Upper lobe of left lung (tissue), 6 donors: ENCODE measurements at regions not wholly inside any gene's neighbourhood (a gene's known extent, or its start where the extent isn't known, plus 50 kb on each side); places are given as distances from the start of the nearest gene placed in this dataset.

Source experiments
- ATAC-seq, 2 donors: fragments of 200-7000 bp; cut with Tn5 transposase; one replicate each; pipeline ENCODE4 v1.9.1; 2022; ENCODE audit warnings: mild to moderate bottlenecking in 2 of 2, moderate library complexity in 2 of 2; ENCODE audit not compliant: low FRiP score in 2 of 2
- DNase-seq, 2 donors: peaks; one replicate each; pipeline ENCODE4 v3.0.0-alpha.2; 2019 to 2020
- H3K27ac ChIP-seq, 4 donors: fragments of 200-600 bp; sonication (generic); one replicate each; pipeline ENCODE4 v1.5.1; 2016 to 2019
- H3K27me3 ChIP-seq, 4 donors: fragments of 200-600 bp; sonication (generic); one replicate each; pipeline ENCODE4 v1.5.1; 2017 to 2019
- H3K36me3 ChIP-seq, 4 donors: fragments of 200-600 bp; sonication (generic); one replicate each; pipeline ENCODE4 v1.5.1; 2016 to 2019
- H3K4me1 ChIP-seq, 4 donors: fragments of 200-600 bp; sonication (generic); one replicate each; pipeline ENCODE4 v1.5.1; 2018 to 2019
- H3K4me3 ChIP-seq, 4 donors: fragments of 200-600 bp; sonication (generic); one replicate each; pipeline ENCODE4 v1.5.1; 2017 to 2019; ENCODE audit warnings: mild to moderate bottlenecking in 2 of 4, moderate library complexity in 1 of 4
- H3K9me3 ChIP-seq, 4 donors: fragments of 200-600 bp; sonication (generic); one replicate each; pipeline ENCODE4 v1.5.1; 2018 to 2019
- CTCF ChIP-seq, 6 experiments: fragments of 450-650 bp in 4 of 6; fragments of 200-600 bp in 2 of 6; sonication (generic) in 2 of 6; IDR thresholded peaks; one replicate each; pipeline ENCODE4 v1.5.1; 2016 to 2019; ENCODE audit warnings: antibody characterized with exemption in 6 of 6
- EP300 ChIP-seq, 4 donors: sonication (generic); formaldehyde crosslinking; IDR thresholded peaks; one replicate each; pipeline ENCODE4 v1.5.1; 2017; ENCODE audit warnings: antibody characterized with exemption in 4 of 4, control low read depth in 2 of 4
- POLR2A ChIP-seq, 4 donors: fragments of 450-650 bp; IDR thresholded peaks; one replicate each; pipeline ENCODE4 v1.5.1; 2016 to 2017; ENCODE audit warnings: antibody characterized with exemption in 4 of 4, mild to moderate bottlenecking in 2 of 4
- POLR2AphosphoS5 ChIP-seq, 2 donors: sonication (generic); formaldehyde crosslinking; IDR thresholded peaks; one replicate each; pipeline ENCODE4 v1.5.1; 2017; ENCODE audit warnings: antibody characterized with exemption in 2 of 2
- WGBS, 2 donors: methylation state at CpG; one replicate each; pipeline ENCODE4 v1.1.5; 2017 to 2018; 5-methylcytosine and 5-hydroxymethylcytosine counted together
- donor health status: DM: no; HTN: no; CAD: no; lungs with moderate emphysema.
- donor health status: DM: no; HTN: yes; CAD: no; lungs with severe emphysema.

GRCh38 chr17:36722121-36722902, 120.9 kb downstream of the MRM1 start:
- Histone ChIP-seq H3K36me3 (no peaks in the 10 kb centered on the region), H3K4me1 (peaks cover 7 to 16% (median 14%) of the 10 kb centered on the region in 4 donors), H3K9me3 (no peaks in the 10 kb centered on the region), H3K27ac (peak overlapping the region; percentile 10 to 82 (median 68)), H3K27me3 (peaks cover 0 to 4% (median 0%) of the 10 kb centered on the region in 4 donors), H3K4me3 (peak overlapping the region in 3 of 4 donors; percentile 36 to 53 (median 53))
- WGBS, 2 donors, result 5% methylated on average over 21 to 48 of the region's 49 CpGs
- no peak for TF ChIP-seq EP300 (IDR thresholded peaks at IDR 0.05)
- no peak for TF ChIP-seq POLR2AphosphoS5 (IDR thresholded peaks at IDR 0.05)
- TF ChIP-seq POLR2A (IDR thresholded peaks at IDR 0.05), result peak in 1 of 4 donors; percentile 58
- TF ChIP-seq CTCF (IDR thresholded peaks at IDR 0.05), result no peak
- peak; percentile 67 to 94 for DNase-seq
- peak; percentile 71 to 90 for ATAC-seq

- TF ChIP-seq POLR2AphosphoS5 (IDR thresholded peaks at IDR 0.05) (no peak), CTCF (IDR thresholded peaks at IDR 0.05) (no peak), EP300 (IDR thresholded peaks at IDR 0.05) (no peak), POLR2A (IDR thresholded peaks at IDR 0.05) (no peak)
- ATAC-seq (no peak), DNase-seq (no peak)
- Histone ChIP-seq H3K36me3 (no peaks in the 10 kb centered on the region), H3K9me3 (no peaks in the 10 kb centered on the region), H3K27me3 (peaks cover 0 to 4% (median 0%) of the 10 kb centered on the region in 4 donors), H3K4me1 (peaks cover 7 to 16% (median 14%) of the 10 kb centered on the region in 4 donors), H3K27ac (peak overlapping the region; percentile 10 to 82 (median 68)), H3K4me3 (peak overlapping the region in 2 of 4 donors; percentile 53)
- 25 to 89% methylated on average over 2 to 5 of the region's 6 CpGs for WGBS, 2 donors
Observed at GRCh38 chr17:36722903-36723263, 121.5 kb downstream of the MRM1 start.

GRCh38 chr17:36723459-36724025, 122.2 kb downstream of the MRM1 start:
- DNase-seq (no peak), ATAC-seq (no peak)
- H3K9me3 ChIP-seq, result no peaks in the 10 kb centered on the region
- peaks cover 7 to 16% (median 14%) of the 10 kb centered on the region in 4 donors for H3K4me1 ChIP-seq
- H3K4me3 ChIP-seq, result no peak overlapping the region
- WGBS, 2 donors, result 58 to 73% methylated on average over 6 of the region's 6 CpGs
- peaks cover 0 to 8% (median 0%) of the 10 kb centered on the region in 4 donors for H3K27me3 ChIP-seq
- TF ChIP-seq EP300 (IDR thresholded peaks at IDR 0.05) (no peak), POLR2A (IDR thresholded peaks at IDR 0.05) (no peak), POLR2AphosphoS5 (IDR thresholded peaks at IDR 0.05) (no peak), CTCF (IDR thresholded peaks at IDR 0.05) (no peak)
- H3K36me3 ChIP-seq, result no peaks in the 10 kb centered on the region
- no peak overlapping the region for H3K27ac ChIP-seq

- no peaks in the 10 kb centered on the region for H3K36me3 ChIP-seq
- peaks cover 7 to 19% (median 16%) of the 10 kb centered on the region in 4 donors for H3K4me1 ChIP-seq
- TF ChIP-seq POLR2AphosphoS5 (IDR thresholded peaks at IDR 0.05), result no peak
- no peak for TF ChIP-seq CTCF (IDR thresholded peaks at IDR 0.05)
- TF ChIP-seq EP300 (IDR thresholded peaks at IDR 0.05), result no peak
- no peak for TF ChIP-seq POLR2A (IDR thresholded peaks at IDR 0.05)
- no peak for ATAC-seq
- no peak for DNase-seq
- no peak overlapping the region for H3K4me3 ChIP-seq
- peaks cover 0 to 13% (median 2%) of the 10 kb centered on the region in 4 donors for H3K27me3 ChIP-seq
- 75 to 83% methylated on average over 4 of the region's 4 CpGs for WGBS, 2 donors
- H3K9me3 ChIP-seq, result no peaks in the 10 kb centered on the region
- H3K27ac ChIP-seq, result no peak overlapping the region
Observed at GRCh38 chr17:36726199-36726598, 124.8 kb downstream of the MRM1 start.
